ENCODE measurements at regions not wholly inside any gene's neighbourhood (a gene's known extent, or its start where the extent isn't known, plus 50 kb on each side); places are given as distances from the start of the nearest gene placed in this dataset.

- TF ChIP-seq CTCF (IDR thresholded peaks at IDR 0.05): no peak
- no peak for TF ChIP-seq POLR2A (IDR thresholded peaks at IDR 0.05)
These were observed 216.4 kb downstream of the ANKRD30B start for GRCh38 chr18:14964406-14964805.

All from ovary (tissue), 3 donors.